ENCODE measurements at regions not wholly inside any gene's neighbourhood (a gene's known extent, or its start where the extent isn't known, plus 50 kb on each side); places are given as distances from the start of the nearest gene placed in this dataset.

DNA sequence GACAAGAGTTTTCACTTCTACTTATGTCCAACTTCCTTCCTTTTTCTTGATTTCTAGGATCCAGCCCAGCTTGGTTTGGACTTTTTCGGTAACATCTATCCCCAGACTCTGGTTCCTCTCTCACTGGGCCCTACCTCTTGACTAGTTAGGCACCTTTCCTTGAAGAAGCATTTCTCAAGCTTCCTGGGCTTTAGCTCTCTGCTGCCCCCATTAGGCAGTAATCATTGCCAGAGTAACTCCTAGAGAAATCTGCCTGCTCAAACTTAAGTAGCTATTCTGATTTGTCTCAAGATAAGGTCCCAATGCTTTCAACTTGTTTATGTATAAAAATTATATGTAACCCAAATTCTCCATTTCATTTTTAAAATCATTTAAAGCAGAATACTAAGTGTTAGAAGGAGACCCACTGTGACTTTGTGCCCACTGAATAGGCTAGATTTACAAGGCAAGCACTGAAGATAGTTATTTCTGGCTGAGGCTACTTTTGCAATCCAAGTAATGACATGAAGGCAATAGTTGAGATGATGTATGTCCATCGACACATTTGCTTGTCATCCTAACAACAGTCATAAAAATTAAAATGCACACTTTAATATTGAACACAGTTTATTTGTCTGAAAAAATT is 275.0 kb upstream of the G2E3 start:
- Histone ChIP-seq H3K27me3 (ENCODE audit: control insufficient read depth, insufficient read depth, low read length) (no peaks in the 10 kb centered on the region), H3K4me3 (ENCODE audit: low read depth, low read length) (no peak overlapping the region)

DNA sequence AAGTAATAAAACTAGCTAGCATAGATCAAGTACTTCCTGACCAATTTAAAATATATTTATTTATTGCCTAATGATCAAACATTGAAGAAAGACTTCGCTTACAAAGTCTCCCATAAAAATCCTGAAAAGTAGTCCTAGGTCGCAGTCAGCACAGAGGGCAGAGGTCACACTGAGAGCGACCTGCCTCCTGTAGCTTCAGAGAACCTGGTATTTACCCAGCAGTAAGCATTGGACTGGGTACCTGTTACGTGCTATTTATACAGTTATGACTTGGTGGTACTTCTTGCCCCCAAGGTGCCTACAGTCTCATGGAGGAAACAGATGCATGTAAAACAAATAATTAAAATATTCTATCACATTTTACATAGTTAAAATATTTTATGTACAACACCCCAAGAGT is 274.1 kb upstream of the G2E3 start:
- Histone ChIP-seq H3K9ac (ENCODE audit: low read depth, low read length) (no peak overlapping the region), H3K9me3 (ENCODE audit: control insufficient read depth, insufficient read depth, low read length) (no peaks in the 10 kb centered on the region; the same call in 1 of the 2 replicates), H3K4me1 (ENCODE audit: control insufficient read depth, insufficient read depth, low read length) (0 out of 2 replicates have a peak, but pooled peaks cover under 1% of the 10 kb centered on the region), H3K27me3 (ENCODE audit: control insufficient read depth, insufficient read depth, low read length) (no peaks in the 10 kb centered on the region), H3K27ac (ENCODE audit: low read depth, low read length) (no peak overlapping the region), H3K36me3 (ENCODE audit: control insufficient read depth, insufficient read depth, low read length) (no peaks in the 10 kb centered on the region), H3K4me3 (ENCODE audit: low read depth, low read length) (no peak overlapping the region)

More for the DNA sequence above, 275.0 kb upstream of the G2E3 start:
- Histone ChIP-seq H3K4me1 (ENCODE audit: control insufficient read depth, insufficient read depth, low read length) (no peaks in the 10 kb centered on the region), H3K27ac (ENCODE audit: low read depth, low read length) (no peak overlapping the region), H3K36me3 (ENCODE audit: control insufficient read depth, insufficient read depth, low read length) (no peaks in the 10 kb centered on the region), H3K9ac (ENCODE audit: low read depth, low read length) (no peak overlapping the region), H3K9me3 (ENCODE audit: control insufficient read depth, insufficient read depth, low read length) (no peaks in the 10 kb centered on the region; the same call in 1 of the 2 replicates)

DNA sequence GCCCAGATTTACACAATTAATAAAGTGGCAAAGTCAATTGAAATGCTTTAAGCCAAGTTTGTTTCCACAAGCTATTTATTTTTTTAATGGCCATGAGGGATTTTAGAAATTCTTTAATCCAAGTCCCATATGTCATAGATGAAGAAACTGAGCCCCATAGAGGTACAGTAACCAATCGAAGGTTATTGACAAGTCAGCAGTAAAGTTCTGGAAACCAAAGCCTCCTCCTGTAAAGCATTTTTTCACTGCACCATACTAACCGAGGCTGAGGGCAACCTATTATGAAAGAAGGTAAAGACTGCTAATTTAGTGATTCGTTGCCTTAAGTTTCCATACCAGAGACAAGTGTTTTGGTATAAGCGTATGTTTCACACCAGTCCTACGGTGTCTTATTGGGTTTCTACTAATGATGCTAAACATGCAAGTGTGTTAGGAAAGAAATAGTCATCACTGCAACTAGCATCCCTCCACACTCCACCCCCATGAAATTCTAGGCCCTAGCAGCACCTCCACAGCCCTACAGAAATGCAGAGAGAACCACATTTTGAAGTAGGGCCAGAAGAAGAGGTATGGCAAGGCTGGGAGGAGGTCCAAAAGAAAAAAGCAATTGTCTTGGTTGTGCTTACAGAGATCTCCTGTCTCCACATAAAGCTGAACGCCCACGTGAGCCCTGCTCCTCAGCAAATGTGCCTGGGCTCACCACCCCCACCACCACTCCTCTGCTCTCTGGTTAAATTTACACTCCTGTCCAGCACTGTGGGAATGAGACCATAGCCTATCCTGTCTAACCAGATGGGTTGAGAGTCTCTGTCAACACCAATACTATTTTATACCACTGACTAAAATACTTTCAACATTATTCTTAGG is 271.1 kb upstream of the G2E3 start:
- peaks cover 4% of the 10 kb centered on the region; the same call in 1 of the 2 replicates for H3K4me1 ChIP-seq (ENCODE audit: control insufficient read depth, insufficient read depth, low read length)
- H3K27ac ChIP-seq (ENCODE audit: low read depth, low read length) = no peak overlapping the region
- H3K9ac ChIP-seq (ENCODE audit: low read depth, low read length) = no peak overlapping the region
- H3K9me3 ChIP-seq (ENCODE audit: control insufficient read depth, insufficient read depth, low read length) = no peaks in the 10 kb centered on the region
- H3K27me3 ChIP-seq (ENCODE audit: control insufficient read depth, insufficient read depth, low read length) = no peaks in the 10 kb centered on the region
- H3K4me3 ChIP-seq (ENCODE audit: low read depth, low read length) = no peak overlapping the region
- no peaks in the 10 kb centered on the region for H3K36me3 ChIP-seq (ENCODE audit: control insufficient read depth, insufficient read depth, low read length)

DNA sequence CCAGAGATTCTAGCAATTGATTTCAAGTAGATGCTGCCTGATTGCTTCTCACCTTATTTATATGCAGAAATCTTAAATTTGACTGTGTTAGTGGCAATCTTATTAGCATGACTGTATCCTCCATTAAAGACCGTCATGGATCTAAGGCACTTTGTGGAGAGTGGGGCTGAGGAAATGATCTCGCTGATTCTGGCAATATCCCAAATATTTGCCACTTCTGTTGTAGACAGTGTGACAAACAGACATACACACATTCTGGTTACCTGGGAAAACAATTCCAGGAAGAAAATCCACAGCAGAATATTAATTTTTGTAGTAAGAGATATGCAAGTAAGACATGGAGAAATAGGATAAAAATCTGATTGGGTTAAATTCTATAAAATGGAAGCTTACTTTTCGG is 269.0 kb upstream of the G2E3 start:
- Histone ChIP-seq H3K4me1 (ENCODE audit: control insufficient read depth, insufficient read depth, low read length) (peaks cover 4% of the 10 kb centered on the region; the same call in 1 of the 2 replicates), H3K27me3 (ENCODE audit: control insufficient read depth, insufficient read depth, low read length) (no peaks in the 10 kb centered on the region), H3K9ac (ENCODE audit: low read depth, low read length) (no peak overlapping the region; the same call in 1 of the 2 replicates), H3K9me3 (ENCODE audit: control insufficient read depth, insufficient read depth, low read length) (no peaks in the 10 kb centered on the region), H3K4me3 (ENCODE audit: low read depth, low read length) (no peak overlapping the region), H3K27ac (ENCODE audit: low read depth, low read length) (no peak overlapping the region), H3K36me3 (ENCODE audit: control insufficient read depth, insufficient read depth, low read length) (no peaks in the 10 kb centered on the region)

DNA sequence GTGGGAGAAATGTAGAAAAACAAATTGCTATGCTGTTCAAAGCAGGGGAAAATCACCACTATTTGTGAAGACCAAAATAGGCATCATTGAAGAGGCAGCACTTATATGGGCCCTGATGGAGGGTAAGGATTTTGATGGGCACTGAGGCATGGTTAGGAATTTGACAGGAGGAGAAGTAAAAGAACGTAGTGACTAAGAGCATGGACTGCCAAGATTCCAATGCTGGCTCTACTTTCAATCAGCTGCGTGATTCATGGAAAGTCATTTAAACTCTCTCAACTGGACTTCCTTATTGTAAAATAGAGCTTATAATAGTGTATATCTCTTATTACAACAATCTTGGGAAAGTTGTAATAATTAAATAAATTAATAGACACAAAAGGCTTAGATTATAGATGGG is 267.7 kb upstream of the G2E3 start:
- no peaks in the 10 kb centered on the region for H3K9me3 ChIP-seq (ENCODE audit: control insufficient read depth, insufficient read depth, low read length)
- no peaks in the 10 kb centered on the region for H3K27me3 ChIP-seq (ENCODE audit: control insufficient read depth, insufficient read depth, low read length)
- H3K4me1 ChIP-seq (ENCODE audit: control insufficient read depth, insufficient read depth, low read length) = peaks cover 4% of the 10 kb centered on the region; the same call in 1 of the 2 replicates
- no peak overlapping the region for H3K9ac ChIP-seq (ENCODE audit: low read depth, low read length)
- H3K36me3 ChIP-seq (ENCODE audit: control insufficient read depth, insufficient read depth, low read length) = no peaks in the 10 kb centered on the region
- H3K4me3 ChIP-seq (ENCODE audit: low read depth, low read length) = no peak overlapping the region
- no peak overlapping the region for H3K27ac ChIP-seq (ENCODE audit: low read depth, low read length)

DNA sequence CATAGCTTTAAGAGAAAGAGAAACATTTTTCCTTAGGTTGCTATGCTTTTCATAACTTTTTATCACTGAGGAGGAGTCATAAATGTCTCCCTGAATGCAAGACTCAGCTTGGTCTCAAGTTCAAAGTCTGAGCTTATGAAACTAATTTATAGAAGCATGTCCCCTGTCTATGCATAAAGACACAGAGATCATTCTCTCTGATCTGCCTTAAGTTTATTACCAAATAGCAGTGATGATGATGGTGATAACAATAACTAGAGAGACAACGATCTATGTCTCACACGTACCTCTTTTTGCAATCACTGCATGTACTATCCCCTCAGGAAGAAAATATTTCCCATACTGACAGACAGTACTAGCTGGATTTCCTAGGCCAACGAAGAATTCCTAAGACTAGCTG is 266.4 kb upstream of the G2E3 start:
- peaks cover 4% of the 10 kb centered on the region; the same call in 1 of the 2 replicates for H3K4me1 ChIP-seq (ENCODE audit: control insufficient read depth, insufficient read depth, low read length)
- no peaks in the 10 kb centered on the region for H3K36me3 ChIP-seq (ENCODE audit: control insufficient read depth, insufficient read depth, low read length)
- H3K27ac ChIP-seq (ENCODE audit: low read depth, low read length) = no peak overlapping the region
- H3K9ac ChIP-seq (ENCODE audit: low read depth, low read length) = no peak overlapping the region
- no peak overlapping the region for H3K4me3 ChIP-seq (ENCODE audit: low read depth, low read length)
- no peaks in the 10 kb centered on the region for H3K27me3 ChIP-seq (ENCODE audit: control insufficient read depth, insufficient read depth, low read length)
- no peaks in the 10 kb centered on the region for H3K9me3 ChIP-seq (ENCODE audit: control insufficient read depth, insufficient read depth, low read length)

DNA sequence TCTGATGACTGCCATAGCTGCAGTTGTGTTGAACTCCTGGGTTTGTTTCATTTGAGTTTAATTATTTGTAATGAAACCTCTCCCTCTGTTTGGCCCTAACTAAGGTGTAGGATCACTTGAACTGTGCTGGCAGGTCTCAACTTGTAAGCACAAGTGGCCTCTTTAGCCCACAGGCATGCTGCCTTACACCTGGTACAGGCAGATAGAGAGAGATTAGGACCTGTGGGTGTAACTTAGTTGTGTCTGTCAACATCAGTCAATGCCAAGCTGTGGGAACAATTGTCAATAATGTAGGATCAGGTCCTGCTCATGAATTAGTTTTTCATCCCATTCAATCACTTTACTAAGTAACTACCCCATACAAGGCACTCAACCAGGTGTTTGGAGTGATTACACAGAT is 263.0 kb upstream of the G2E3 start:
- Histone ChIP-seq H3K9ac (ENCODE audit: low read depth, low read length) (no peak overlapping the region), H3K4me3 (ENCODE audit: low read depth, low read length) (no peak overlapping the region), H3K4me1 (ENCODE audit: control insufficient read depth, insufficient read depth, low read length) (no peaks in the 10 kb centered on the region), H3K9me3 (ENCODE audit: control insufficient read depth, insufficient read depth, low read length) (no peaks in the 10 kb centered on the region), H3K27ac (ENCODE audit: low read depth, low read length) (no peak overlapping the region), H3K27me3 (ENCODE audit: control insufficient read depth, insufficient read depth, low read length) (no peaks in the 10 kb centered on the region), H3K36me3 (ENCODE audit: control insufficient read depth, insufficient read depth, low read length) (no peaks in the 10 kb centered on the region)

DNA sequence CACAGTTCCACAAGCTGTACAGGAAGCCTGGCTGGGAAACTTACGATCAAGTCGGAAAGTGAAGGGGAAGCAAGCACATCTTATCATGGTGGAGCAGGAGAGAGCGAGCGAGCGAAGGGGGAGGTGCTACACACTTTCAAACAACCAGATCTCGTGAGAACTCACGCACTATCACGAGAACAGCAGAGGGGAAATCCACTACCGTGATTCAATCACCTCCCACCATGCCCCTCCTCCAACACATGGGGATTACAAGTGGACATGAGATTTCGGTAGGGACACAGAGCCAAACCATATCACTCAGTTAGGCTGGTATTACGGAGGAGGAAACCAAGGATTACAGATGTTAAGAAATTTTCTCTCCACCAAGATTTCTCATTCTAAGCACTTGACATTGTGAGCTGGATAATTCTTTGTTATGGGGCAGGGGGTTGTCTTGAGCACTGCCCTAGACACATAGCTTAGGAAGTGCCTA is 262.0 kb upstream of the G2E3 start:
- Histone ChIP-seq H3K36me3 (ENCODE audit: control insufficient read depth, insufficient read depth, low read length) (no peaks in the 10 kb centered on the region), H3K9me3 (ENCODE audit: control insufficient read depth, insufficient read depth, low read length) (no peaks in the 10 kb centered on the region), H3K9ac (ENCODE audit: low read depth, low read length) (no peak overlapping the region), H3K27ac (ENCODE audit: low read depth, low read length) (no peak overlapping the region), H3K4me1 (ENCODE audit: control insufficient read depth, insufficient read depth, low read length) (no peaks in the 10 kb centered on the region), H3K4me3 (ENCODE audit: low read depth, low read length) (no peak overlapping the region), H3K27me3 (ENCODE audit: control insufficient read depth, insufficient read depth, low read length) (no peaks in the 10 kb centered on the region)

DNA sequence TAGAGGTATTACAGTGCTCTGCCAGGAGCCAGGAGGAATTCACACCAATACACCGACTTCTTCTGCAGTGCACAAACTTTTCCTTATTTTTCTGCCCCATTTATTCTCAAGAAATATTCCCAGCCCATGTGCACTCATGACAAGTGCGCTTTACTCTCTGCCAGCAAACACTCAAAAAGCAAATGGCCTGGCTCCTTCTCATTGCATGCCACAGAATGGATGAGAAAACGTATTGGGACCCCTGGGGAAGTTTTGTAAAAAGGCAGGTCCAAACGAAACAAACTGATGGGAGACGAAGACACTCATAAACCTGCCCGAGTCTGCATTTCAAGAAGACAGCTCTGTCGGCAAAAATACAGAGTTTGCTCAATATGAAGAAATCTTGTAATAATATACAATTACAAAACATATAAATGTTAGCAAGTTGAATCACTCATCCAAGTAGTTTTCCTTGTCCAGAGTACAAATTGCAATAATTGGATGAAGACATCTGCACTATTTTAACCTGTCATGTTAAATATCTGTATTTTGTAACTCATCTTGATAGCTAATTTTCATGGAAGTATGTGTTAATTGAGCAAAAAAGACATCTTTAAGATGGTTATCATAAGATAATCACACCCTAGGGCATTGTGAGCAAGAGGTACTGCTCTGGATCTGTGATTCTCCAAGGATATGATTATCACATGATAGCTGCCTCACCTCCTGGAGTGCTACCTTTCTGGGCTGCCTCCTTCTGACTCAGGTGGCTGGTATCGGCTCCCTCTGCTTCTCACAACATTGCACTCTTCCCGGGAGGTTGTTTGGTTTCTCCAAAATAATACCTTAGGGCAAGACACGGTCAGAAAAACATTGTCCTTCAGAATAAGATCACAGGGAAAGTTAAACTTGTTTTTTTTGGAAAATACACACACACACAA is 260.8 kb upstream of the G2E3 start:
- Histone ChIP-seq H3K27me3 (ENCODE audit: control insufficient read depth, insufficient read depth, low read length) (no peaks in the 10 kb centered on the region), H3K9me3 (ENCODE audit: control insufficient read depth, insufficient read depth, low read length) (no peaks in the 10 kb centered on the region), H3K27ac (ENCODE audit: low read depth, low read length) (no peak overlapping the region), H3K4me1 (ENCODE audit: control insufficient read depth, insufficient read depth, low read length) (no peaks in the 10 kb centered on the region), H3K36me3 (ENCODE audit: control insufficient read depth, insufficient read depth, low read length) (no peaks in the 10 kb centered on the region), H3K4me3 (ENCODE audit: low read depth, low read length) (no peak overlapping the region), H3K9ac (ENCODE audit: low read depth, low read length) (no peak overlapping the region)

DNA sequence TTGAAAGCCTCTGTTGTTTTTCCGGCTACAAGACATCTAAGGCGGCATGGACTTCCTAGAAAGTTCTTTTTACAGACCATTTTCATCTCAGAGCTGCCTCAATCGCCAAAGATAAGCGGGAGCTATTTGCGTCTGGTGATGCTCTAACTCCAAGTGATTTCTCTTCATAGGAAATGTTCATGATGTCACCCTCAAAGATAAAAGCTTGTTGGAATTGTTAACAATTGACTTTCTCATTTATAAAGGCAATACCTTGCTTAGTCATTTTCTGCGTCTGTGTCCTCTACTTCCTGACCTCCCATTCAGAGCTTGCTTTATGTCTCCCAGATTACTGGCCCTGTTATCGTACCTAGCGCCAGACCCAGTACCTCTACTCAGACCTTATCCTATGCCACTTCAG is 259.0 kb upstream of the G2E3 start:
- no peaks in the 10 kb centered on the region for H3K4me1 ChIP-seq (ENCODE audit: control insufficient read depth, insufficient read depth, low read length)
- no peaks in the 10 kb centered on the region for H3K27me3 ChIP-seq (ENCODE audit: control insufficient read depth, insufficient read depth, low read length)
- no peaks in the 10 kb centered on the region for H3K9me3 ChIP-seq (ENCODE audit: control insufficient read depth, insufficient read depth, low read length)
- no peak overlapping the region for H3K4me3 ChIP-seq (ENCODE audit: low read depth, low read length)
- no peaks in the 10 kb centered on the region for H3K36me3 ChIP-seq (ENCODE audit: control insufficient read depth, insufficient read depth, low read length)
- H3K27ac ChIP-seq (ENCODE audit: low read depth, low read length) = no peak overlapping the region
- H3K9ac ChIP-seq (ENCODE audit: low read depth, low read length) = no peak overlapping the region
